Neuron (in vitro differentiated cells): ENCODE measurements at regions not wholly inside any gene's neighbourhood (a gene's known extent, or its start where the extent isn't known, plus 50 kb on each side); places are given as distances from the start of the nearest gene placed in this dataset.

ENCODE experiments used
- H2AFZ ChIP-seq: one replicate; pipeline ENCODE4 v1.6.1; 2013; ENCODE audit warnings: low read depth, mild to moderate bottlenecking, inconsistent platforms, low read length, moderate library complexity
- H3K27me3 ChIP-seq: one replicate; pipeline ENCODE4 v1.6.1; 2013; ENCODE audit warnings: low read length; ENCODE audit not compliant: insufficient read depth
- H3K36me3 ChIP-seq: one replicate; pipeline ENCODE4 v1.6.1; 2013; ENCODE audit warnings: low read length; ENCODE audit not compliant: insufficient read depth
- H3K4me1 ChIP-seq: one replicate; pipeline ENCODE4 v1.6.1; 2013; ENCODE audit warnings: low read length; ENCODE audit not compliant: insufficient read depth
- H3K4me3 ChIP-seq: 2 replicates; pipeline ENCODE4 v1.5.1; 2013; ENCODE audit warnings: mild to moderate bottlenecking, low read length, moderate library complexity
- H3K9me3 ChIP-seq: one replicate; pipeline ENCODE4 v1.6.1; 2013; ENCODE audit warnings: low read length

DNA sequence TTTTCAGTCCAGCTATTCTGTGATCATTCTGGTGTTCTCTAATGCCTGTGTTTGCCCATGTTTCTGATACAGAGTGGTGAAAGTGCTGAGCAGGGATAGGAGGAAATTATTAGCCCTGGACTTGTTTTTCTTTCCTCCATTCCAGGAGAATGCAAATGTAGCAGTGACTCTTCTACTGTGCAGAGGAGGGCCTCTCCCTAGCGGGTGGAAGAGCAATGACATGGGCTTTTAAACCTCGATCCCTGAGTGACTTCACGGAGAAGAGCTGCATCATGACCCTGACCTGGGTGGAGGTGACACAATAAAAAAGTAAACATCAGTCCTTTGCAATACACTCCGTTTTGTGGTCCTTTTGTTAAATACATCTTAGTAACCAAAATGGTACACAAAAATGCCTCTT lies 68.0 kb upstream of the NETO1 start:
- no peak overlapping the region for H3K4me3 ChIP-seq
- H3K36me3 ChIP-seq: no peaks in the 10 kb centered on the region
- H3K4me1 ChIP-seq: no peaks in the 10 kb centered on the region
- no peak overlapping the region for H2AFZ ChIP-seq
- H3K9me3 ChIP-seq: no peaks in the 10 kb centered on the region
- H3K27me3 ChIP-seq: no peaks in the 10 kb centered on the region

DNA sequence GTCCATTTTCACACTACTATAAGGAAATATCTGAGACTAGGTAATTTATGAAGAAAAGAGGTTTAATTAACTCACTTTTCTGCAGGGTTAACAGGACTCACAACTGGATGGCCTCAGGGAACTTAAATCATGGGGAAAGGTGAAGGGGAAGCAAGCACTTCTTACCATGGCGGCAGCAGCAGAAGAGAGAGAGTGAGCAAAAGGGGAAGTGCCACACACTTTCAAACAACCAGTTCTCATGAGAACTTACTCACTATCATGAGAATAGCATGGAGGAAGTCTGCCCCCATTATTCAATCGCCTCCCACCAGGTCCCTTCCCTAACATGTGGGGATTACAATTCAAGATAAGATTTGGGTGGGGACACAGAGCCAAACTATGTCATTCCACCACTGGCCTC lies 55.1 kb upstream of the NETO1 start:
- Histone ChIP-seq H3K4me3 (no peak overlapping the region), H3K4me1 (no peaks in the 10 kb centered on the region), H3K27me3 (no peaks in the 10 kb centered on the region), H3K9me3 (no peaks in the 10 kb centered on the region), H3K36me3 (no peaks in the 10 kb centered on the region), H2AFZ (no peak overlapping the region)
